Calu3 (cell line): ENCODE measurements at regions not wholly inside any gene's neighbourhood (a gene's known extent, or its start where the extent isn't known, plus 50 kb on each side); places are given as distances from the start of the nearest gene placed in this dataset.

Experiments
- BruUV-seq: library from RNA; stranded (reverse); fragments of 400-500 nt; replicated peaks from 2 replicates; lab custom pipeline; 2021; lab: Mats Ljungman, UMichigan
- CTCF ChIA-PET: fragments of 300-600 bp; sonication (Branson Sonifier 250); formaldehyde crosslinking; loops from one replicate; lab custom pipeline; 2022; ENCODE audit warnings: antibody characterized with exemption; lab: Charles Lee
- DNase-seq: peaks from one replicate; pipeline ENCODE4 v3.0.0; 2022
- H3K27ac Mint-ChIP-seq: one replicate; pipeline ENCODE4 v1.8.0; 2022; ENCODE audit warnings: mixed read lengths; ENCODE audit not compliant: unreplicated experiment
- H3K27me3 Mint-ChIP-seq: one replicate; pipeline ENCODE4 v1.8.0; 2022; ENCODE audit warnings: mixed read lengths; ENCODE audit not compliant: unreplicated experiment
- H3K36me3 Mint-ChIP-seq: one replicate; pipeline ENCODE4 v1.8.0; 2022; ENCODE audit warnings: mild to moderate bottlenecking, moderate library complexity, mixed read lengths; ENCODE audit not compliant: insufficient read depth, unreplicated experiment
- H3K4me1 Mint-ChIP-seq: one replicate; pipeline ENCODE4 v1.8.0; 2022; ENCODE audit warnings: mild to moderate bottlenecking, low read depth, mixed read lengths; ENCODE audit not compliant: unreplicated experiment
- H3K4me3 Mint-ChIP-seq: one replicate; pipeline ENCODE4 v1.8.0; 2022; ENCODE audit warnings: mild to moderate bottlenecking, low read depth, moderate library complexity, mixed read lengths; ENCODE audit not compliant: unreplicated experiment
- H3K9me3 Mint-ChIP-seq: one replicate; pipeline ENCODE4 v1.8.0; 2022; ENCODE audit warnings: low read depth, mixed read lengths; ENCODE audit not compliant: unreplicated experiment
- CTCF ChIP-seq: fragments of 200-600 bp; IDR thresholded peaks from one replicate; pipeline ENCODE4 v1.8.0; 2022; ENCODE audit warnings: antibody characterized with exemption; ENCODE audit not compliant: unreplicated experiment
- intact Hi-C: fragments of 100-400 bp; cut with micrococcal nuclease; formaldehyde crosslinking; loops from one replicate; pipeline ENCODE4 v1.10.0; 2022; ENCODE audit not compliant: unreplicated experiment

- Mint-ChIP-seq H3K27me3 (peaks cover 52% of the 10 kb centered on the region), H3K27ac (no peak overlapping the region), H3K36me3 (peaks cover 5% of the 10 kb centered on the region), H3K4me1 (no peaks in the 10 kb centered on the region), H3K9me3 (peaks cover 8% of the 10 kb centered on the region), H3K4me3 (no peak overlapping the region)
- intact Hi-C loops = no loop called here
- BruUV-seq = no TSS peak
- DNase-seq = no peak
- TF ChIP-seq CTCF = no peak
- CTCF ChIA-PET = no interaction called here
Measured at GRCh38 chr5:1743061-1743768, 56.4 kb downstream of the MRPL36 start.

- Mint-ChIP-seq H3K4me1 (no peaks in the 10 kb centered on the region), H3K9me3 (peaks cover 8% of the 10 kb centered on the region), H3K4me3 (no peak overlapping the region), H3K36me3 (no peaks in the 10 kb centered on the region), H3K27ac (no peak overlapping the region), H3K27me3 (peaks cover 65% of the 10 kb centered on the region)
- TF ChIP-seq CTCF = peak; percentile 48
- DNase-seq = peak; percentile 41
- CTCF ChIA-PET = no interaction called here
- intact Hi-C loops = no loop called here
- BruUV-seq = no TSS peak
Measured at GRCh38 chr5:1737790-1738405, 61.7 kb downstream of the MRPL36 start.

- peaks cover 6% of the 10 kb centered on the region for H3K9me3 Mint-ChIP-seq
- no peaks in the 10 kb centered on the region for H3K4me1 Mint-ChIP-seq
- no peak for TF ChIP-seq CTCF
- H3K27me3 Mint-ChIP-seq = peaks cover 65% of the 10 kb centered on the region
- CTCF ChIA-PET = no interaction called here
- no peak overlapping the region for H3K27ac Mint-ChIP-seq
- no peak overlapping the region for H3K4me3 Mint-ChIP-seq
- no peak for DNase-seq
- BruUV-seq = no TSS peak
- no peaks in the 10 kb centered on the region for H3K36me3 Mint-ChIP-seq
- intact Hi-C loops = no loop called here
Measured at GRCh38 chr5:1736889-1737711, 62.5 kb downstream of the MRPL36 start.

GRCh38 chr5:1736065-1736464 is 63.6 kb downstream of the MRPL36 start:
- intact Hi-C loops = no loop called here
- Mint-ChIP-seq H3K27me3 (peaks cover 68% of the 10 kb centered on the region), H3K4me3 (no peak overlapping the region), H3K27ac (no peak overlapping the region), H3K36me3 (no peaks in the 10 kb centered on the region), H3K9me3 (peaks cover 5% of the 10 kb centered on the region), H3K4me1 (no peaks in the 10 kb centered on the region)
- BruUV-seq = no TSS peak
- no peak for TF ChIP-seq CTCF
- CTCF ChIA-PET = interaction anchor here (1.5 kb wide), 1 partner anchor 27 kb away, joined by 4 read pairs; no protein-coding TSS in a partner anchor
- DNase-seq = no peak
